Nephron (organoid): ENCODE measurements at regions not wholly inside any gene's neighbourhood (a gene's known extent, or its start where the extent isn't known, plus 50 kb on each side); places are given as distances from the start of the nearest gene placed in this dataset.

Source experiments
- H3K27ac Mint-ChIP-seq, 3 experiments: 2 replicates each; pipeline ENCODE4 v1.8.0; 2020; ENCODE audit warnings: mixed read lengths in 3 of 3, mild to moderate bottlenecking in 2 of 3, moderate library complexity in 1 of 3
- H3K27me3 Mint-ChIP-seq: 2 replicates; pipeline ENCODE4 v1.8.0; 2021; ENCODE audit warnings: low read depth, mild to moderate bottlenecking, moderate library complexity, mixed read lengths
- H3K36me3 Mint-ChIP-seq: 2 replicates; pipeline ENCODE4 v1.8.0; 2020; ENCODE audit warnings: low read depth, mixed read lengths
- H3K4me1 Mint-ChIP-seq: 2 replicates; pipeline ENCODE4 v1.8.0; 2020; ENCODE audit warnings: mixed read lengths
- H3K4me3 Mint-ChIP-seq, 3 experiments: 2 replicates each; pipeline ENCODE4 v1.8.0; 2020; ENCODE audit warnings: mild to moderate bottlenecking in 3 of 3, mixed read lengths in 3 of 3, moderate library complexity in 2 of 3
- H3K9me3 Mint-ChIP-seq: 2 replicates; pipeline ENCODE4 v1.8.0; 2020; ENCODE audit warnings: mixed read lengths
- CTCF ChIP-seq, 3 experiments: fragments of 200-600 bp; sonication (generic); IDR thresholded peaks; one replicate each; pipeline ENCODE4 v1.5.0; 2021; ENCODE audit warnings: antibody characterized with exemption in 3 of 3; ENCODE audit not compliant: unreplicated experiment in 3 of 3

- H3K27ac Mint-ChIP-seq: no peak overlapping the region
- no peak for TF ChIP-seq CTCF (IDR thresholded peaks at IDR 0.05; ENCODE audit: unreplicated experiment in 3 of 3)
- H3K27me3 Mint-ChIP-seq: peaks cover 10% of the 10 kb centered on the region
- H3K4me3 Mint-ChIP-seq: no peak overlapping the region
- H3K36me3 Mint-ChIP-seq: no peaks in the 10 kb centered on the region
- peaks cover 4% of the 10 kb centered on the region for H3K9me3 Mint-ChIP-seq
- H3K4me1 Mint-ChIP-seq: no peaks in the 10 kb centered on the region
These were observed 381.3 kb downstream of the PDCD6IP start for GRCh38 chr3:34179716-34180115.

- H3K9me3 Mint-ChIP-seq: no peaks in the 10 kb centered on the region
- H3K4me1 Mint-ChIP-seq: no peaks in the 10 kb centered on the region
- H3K36me3 Mint-ChIP-seq: no peaks in the 10 kb centered on the region
- peaks cover 14% of the 10 kb centered on the region for H3K27me3 Mint-ChIP-seq
- TF ChIP-seq CTCF (IDR thresholded peaks at IDR 0.05; ENCODE audit: unreplicated experiment in 3 of 3): no peak
- no peak overlapping the region for H3K4me3 Mint-ChIP-seq
- H3K27ac Mint-ChIP-seq: no peak overlapping the region
These were observed 382.1 kb downstream of the PDCD6IP start for GRCh38 chr3:34180532-34180931.

- no peak overlapping the region for H3K27ac Mint-ChIP-seq
- no peaks in the 10 kb centered on the region for H3K36me3 Mint-ChIP-seq
- peaks cover 14% of the 10 kb centered on the region for H3K27me3 Mint-ChIP-seq
- H3K4me1 Mint-ChIP-seq: no peaks in the 10 kb centered on the region
- TF ChIP-seq CTCF (IDR thresholded peaks at IDR 0.05; ENCODE audit: unreplicated experiment in 3 of 3): no peak
- H3K4me3 Mint-ChIP-seq: no peak overlapping the region
- no peaks in the 10 kb centered on the region for H3K9me3 Mint-ChIP-seq
These were observed 384.7 kb downstream of the PDCD6IP start for GRCh38 chr3:34183114-34183513.

GRCh38 chr3:34183611-34184340 is 385.3 kb downstream of the PDCD6IP start:
- H3K4me3 Mint-ChIP-seq: no peak overlapping the region
- H3K4me1 Mint-ChIP-seq: no peaks in the 10 kb centered on the region
- TF ChIP-seq CTCF (IDR thresholded peaks at IDR 0.05; ENCODE audit: unreplicated experiment in 3 of 3): no peak
- H3K9me3 Mint-ChIP-seq: no peaks in the 10 kb centered on the region
- H3K27ac Mint-ChIP-seq: no peak overlapping the region
- peaks cover 10% of the 10 kb centered on the region for H3K27me3 Mint-ChIP-seq
- no peaks in the 10 kb centered on the region for H3K36me3 Mint-ChIP-seq

- no peaks in the 10 kb centered on the region for H3K36me3 Mint-ChIP-seq
- no peaks in the 10 kb centered on the region for H3K9me3 Mint-ChIP-seq
- H3K4me3 Mint-ChIP-seq: no peak overlapping the region
- no peaks in the 10 kb centered on the region for H3K4me1 Mint-ChIP-seq
- no peak overlapping the region for H3K27ac Mint-ChIP-seq
- H3K27me3 Mint-ChIP-seq: peaks cover 10% of the 10 kb centered on the region
- TF ChIP-seq CTCF (IDR thresholded peaks at IDR 0.05; ENCODE audit: unreplicated experiment in 3 of 3): no peak
These were observed 386.9 kb downstream of the PDCD6IP start for GRCh38 chr3:34185301-34185700.

GRCh38 chr3:34189133-34189532 is 390.7 kb downstream of the PDCD6IP start:
- Mint-ChIP-seq H3K27me3 (peaks cover 9% of the 10 kb centered on the region), H3K27ac (no peak overlapping the region), H3K36me3 (no peaks in the 10 kb centered on the region), H3K4me3 (no peak overlapping the region), H3K9me3 (no peaks in the 10 kb centered on the region), H3K4me1 (no peaks in the 10 kb centered on the region)
- no peak for TF ChIP-seq CTCF (IDR thresholded peaks at IDR 0.05; ENCODE audit: unreplicated experiment in 3 of 3)
